ENCODE measurements at regions not wholly inside any gene's neighbourhood (a gene's known extent, or its start where the extent isn't known, plus 50 kb on each side); places are given as distances from the start of the nearest gene placed in this dataset.

DNA sequence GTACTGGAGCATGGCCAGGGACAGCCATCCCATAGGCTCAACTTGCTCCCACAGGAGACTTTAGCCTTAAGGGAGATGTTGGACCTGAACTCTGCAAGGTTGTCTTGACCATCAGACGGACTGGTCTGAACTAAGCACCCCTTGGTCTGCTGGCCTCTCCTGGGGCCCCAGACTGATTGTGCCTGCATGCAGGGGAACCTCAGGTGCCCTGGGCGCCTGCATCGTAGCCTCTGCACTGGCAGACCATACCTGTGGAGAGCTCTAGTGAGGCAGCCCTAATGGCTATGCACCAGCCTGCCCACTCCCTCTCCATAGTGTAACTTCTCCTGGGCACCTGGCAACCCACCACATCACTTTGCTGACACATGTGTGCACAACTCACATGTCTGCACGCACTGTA lies 395.6 kb downstream of the ZPLD1 start:
- TF ChIP-seq POLR2A (IDR thresholded peaks at IDR 0.05; ENCODE audit: low read length) (no peak), ESRRA (IDR thresholded peaks at IDR 0.05; ENCODE audit: borderline replicate concordance, low read length) (no peak), SREBF2 (IDR thresholded peaks at IDR 0.05) (no peak), KDM1A (IDR thresholded peaks at IDR 0.05; ENCODE audit: low read depth) (no peak), RAD21 (conservative IDR thresholded peaks at IDR 0.05 in 1 of 2, IDR thresholded peaks at IDR 0.05 in 1 of 2) (no peak), EP300 (IDR thresholded peaks at IDR 0.05) (no peak), TP53 (CRISPR knock-in tag; IDR thresholded peaks at IDR 0.05) (no peak), ZC3H11A (IDR thresholded peaks at IDR 0.05) (no peak)
- TF ChIP-seq, protein P1, sequence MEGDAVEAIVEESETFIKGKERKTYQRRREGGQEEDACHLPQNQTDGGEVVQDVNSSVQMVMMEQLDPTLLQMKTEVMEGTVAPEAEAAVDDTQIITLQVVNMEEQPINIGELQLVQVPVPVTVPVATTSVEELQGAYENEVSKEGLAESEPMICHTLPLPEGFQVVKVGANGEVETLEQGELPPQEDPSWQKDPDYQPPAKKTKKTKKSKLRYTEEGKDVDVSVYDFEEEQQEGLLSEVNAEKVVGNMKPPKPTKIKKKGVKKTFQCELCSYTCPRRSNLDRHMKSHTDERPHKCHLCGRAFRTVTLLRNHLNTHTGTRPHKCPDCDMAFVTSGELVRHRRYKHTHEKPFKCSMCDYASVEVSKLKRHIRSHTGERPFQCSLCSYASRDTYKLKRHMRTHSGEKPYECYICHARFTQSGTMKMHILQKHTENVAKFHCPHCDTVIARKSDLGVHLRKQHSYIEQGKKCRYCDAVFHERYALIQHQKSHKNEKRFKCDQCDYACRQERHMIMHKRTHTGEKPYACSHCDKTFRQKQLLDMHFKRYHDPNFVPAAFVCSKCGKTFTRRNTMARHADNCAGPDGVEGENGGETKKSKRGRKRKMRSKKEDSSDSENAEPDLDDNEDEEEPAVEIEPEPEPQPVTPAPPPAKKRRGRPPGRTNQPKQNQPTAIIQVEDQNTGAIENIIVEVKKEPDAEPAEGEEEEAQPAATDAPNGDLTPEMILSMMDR (IDR thresholded peaks at IDR 0.05), result no peak
- TF ChIP-seq, protein P2, sequence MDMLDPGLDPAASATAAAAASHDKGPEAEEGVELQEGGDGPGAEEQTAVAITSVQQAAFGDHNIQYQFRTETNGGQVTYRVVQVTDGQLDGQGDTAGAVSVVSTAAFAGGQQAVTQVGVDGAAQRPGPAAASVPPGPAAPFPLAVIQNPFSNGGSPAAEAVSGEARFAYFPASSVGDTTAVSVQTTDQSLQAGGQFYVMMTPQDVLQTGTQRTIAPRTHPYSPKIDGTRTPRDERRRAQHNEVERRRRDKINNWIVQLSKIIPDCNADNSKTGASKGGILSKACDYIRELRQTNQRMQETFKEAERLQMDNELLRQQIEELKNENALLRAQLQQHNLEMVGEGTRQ (IDR thresholded peaks at IDR 0.05), result no peak
- TF ChIP-seq, protein P3, sequence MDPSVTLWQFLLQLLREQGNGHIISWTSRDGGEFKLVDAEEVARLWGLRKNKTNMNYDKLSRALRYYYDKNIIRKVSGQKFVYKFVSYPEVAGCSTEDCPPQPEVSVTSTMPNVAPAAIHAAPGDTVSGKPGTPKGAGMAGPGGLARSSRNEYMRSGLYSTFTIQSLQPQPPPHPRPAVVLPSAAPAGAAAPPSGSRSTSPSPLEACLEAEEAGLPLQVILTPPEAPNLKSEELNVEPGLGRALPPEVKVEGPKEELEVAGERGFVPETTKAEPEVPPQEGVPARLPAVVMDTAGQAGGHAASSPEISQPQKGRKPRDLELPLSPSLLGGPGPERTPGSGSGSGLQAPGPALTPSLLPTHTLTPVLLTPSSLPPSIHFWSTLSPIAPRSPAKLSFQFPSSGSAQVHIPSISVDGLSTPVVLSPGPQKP (IDR thresholded peaks at IDR 0.05; ENCODE audit: low read depth, low read length), result no peak
- TF ChIP-seq, protein P4, sequence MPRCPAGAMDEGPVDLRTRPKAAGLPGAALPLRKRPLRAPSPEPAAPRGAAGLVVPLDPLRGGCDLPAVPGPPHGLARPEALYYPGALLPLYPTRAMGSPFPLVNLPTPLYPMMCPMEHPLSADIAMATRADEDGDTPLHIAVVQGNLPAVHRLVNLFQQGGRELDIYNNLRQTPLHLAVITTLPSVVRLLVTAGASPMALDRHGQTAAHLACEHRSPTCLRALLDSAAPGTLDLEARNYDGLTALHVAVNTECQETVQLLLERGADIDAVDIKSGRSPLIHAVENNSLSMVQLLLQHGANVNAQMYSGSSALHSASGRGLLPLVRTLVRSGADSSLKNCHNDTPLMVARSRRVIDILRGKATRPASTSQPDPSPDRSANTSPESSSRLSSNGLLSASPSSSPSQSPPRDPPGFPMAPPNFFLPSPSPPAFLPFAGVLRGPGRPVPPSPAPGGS (IDR thresholded peaks at IDR 0.05), result no peak

Measured in A549 (cell line).